ENCODE measurements at regions not wholly inside any gene's neighbourhood (a gene's known extent, or its start where the extent isn't known, plus 50 kb on each side); places are given as distances from the start of the nearest gene placed in this dataset.

DNA sequence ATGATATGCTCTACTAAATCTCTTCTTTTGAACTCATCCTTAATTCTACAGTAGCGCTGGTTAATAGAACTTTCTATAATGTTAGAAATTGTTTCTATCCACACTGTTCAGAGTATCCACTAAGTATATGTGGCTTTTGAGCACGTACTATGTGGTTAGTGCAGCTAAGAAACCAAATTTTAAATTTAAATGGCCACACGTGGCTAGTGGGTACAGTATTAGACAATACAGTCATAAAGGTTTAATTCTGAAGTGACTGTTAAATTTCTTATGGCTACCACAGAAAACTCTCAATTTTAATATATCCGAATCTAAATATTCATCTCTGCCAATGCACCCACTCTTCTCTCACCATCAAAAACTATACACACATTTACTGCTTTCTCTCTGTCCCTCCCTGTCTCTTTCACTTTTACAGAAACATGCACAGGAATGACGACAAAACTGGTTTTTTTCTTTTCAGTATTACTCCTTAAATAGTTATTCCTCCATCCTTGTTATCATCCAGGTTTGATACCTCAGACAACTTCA lies 583.9 kb downstream of the KCTD8 start:
- Histone ChIP-seq H3K9me3 (no peaks in the 10 kb centered on the region), H3K27ac (no peak overlapping the region), H3K4me1 (no peaks in the 10 kb centered on the region), H3K36me3 (no peaks in the 10 kb centered on the region), H3K27me3 (no peaks in the 10 kb centered on the region), H3K4me3 (no peak overlapping the region)
- TF ChIP-seq CTCF (IDR thresholded peaks at IDR 0.05), result no peak
- no peak for DNase-seq (ENCODE audit: low spot score in 2 of 2)
- intact Hi-C loops (cut with DNase I), result no loop called here

GRCh38 chr4:43867908-43868307 lies 580.7 kb downstream of the KCTD8 start:
- Histone ChIP-seq H3K4me1 (no peaks in the 10 kb centered on the region), H3K27me3 (no peaks in the 10 kb centered on the region), H3K27ac (no peak overlapping the region), H3K4me3 (no peak overlapping the region), H3K36me3 (no peaks in the 10 kb centered on the region), H3K9me3 (peaks cover 0 to 4% of the 10 kb centered on the region in 2 donors)
- no peak for DNase-seq (ENCODE audit: low spot score in 2 of 2)
- no peak for TF ChIP-seq CTCF (IDR thresholded peaks at IDR 0.05)
- intact Hi-C loops (cut with DNase I), result no loop called here

- no peak overlapping the region for H3K4me3 ChIP-seq
- no peak for TF ChIP-seq CTCF (IDR thresholded peaks at IDR 0.05)
Observed at GRCh38 chr4:43875655-43876054, 573.0 kb downstream of the KCTD8 start.

GRCh38 chr4:43882470-43882869 lies 566.1 kb downstream of the KCTD8 start:
- DNase-seq (ENCODE audit: low spot score in 2 of 2), result no peak
- Histone ChIP-seq H3K4me1 (no peaks in the 10 kb centered on the region), H3K27me3 (no peaks in the 10 kb centered on the region), H3K36me3 (no peaks in the 10 kb centered on the region), H3K9me3 (no peaks in the 10 kb centered on the region), H3K4me3 (no peak overlapping the region), H3K27ac (no peak overlapping the region)
- no peak for TF ChIP-seq CTCF (IDR thresholded peaks at IDR 0.05)
- intact Hi-C loops (cut with DNase I), result no loop called here

More at GRCh38 chr4:43875655-43876054, 573.0 kb downstream of the KCTD8 start:
- no peaks in the 10 kb centered on the region for H3K27me3 ChIP-seq
- no peak overlapping the region for H3K27ac ChIP-seq
- intact Hi-C loops (cut with DNase I), result no loop called here
- H3K4me1 ChIP-seq, result no peaks in the 10 kb centered on the region
- DNase-seq (ENCODE audit: low spot score in 2 of 2), result no peak
- H3K36me3 ChIP-seq, result no peaks in the 10 kb centered on the region
- peaks cover 0 to 2% of the 10 kb centered on the region in 2 donors for H3K9me3 ChIP-seq

DNA sequence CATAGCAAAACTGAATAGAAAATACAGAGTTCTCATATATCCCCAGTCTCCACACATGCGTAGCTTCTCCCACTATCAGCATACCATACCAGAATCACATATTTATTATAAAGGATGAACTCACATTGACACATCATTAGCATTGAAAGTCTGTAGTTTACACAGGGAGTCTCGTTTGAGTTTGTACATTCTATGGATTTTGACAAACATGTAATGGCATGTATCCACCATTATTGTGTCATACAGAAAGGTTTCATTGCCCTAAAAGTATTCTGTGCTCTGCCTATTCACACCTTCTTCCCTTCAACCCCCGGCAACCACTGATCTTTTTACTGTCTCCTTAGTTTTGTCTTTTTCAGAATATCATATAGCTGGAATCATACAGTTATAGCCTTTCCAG lies 562.4 kb downstream of the KCTD8 start:
- Histone ChIP-seq H3K4me1 (no peaks in the 10 kb centered on the region), H3K4me3 (no peak overlapping the region), H3K27me3 (no peaks in the 10 kb centered on the region), H3K36me3 (no peaks in the 10 kb centered on the region), H3K27ac (no peak overlapping the region), H3K9me3 (no peaks in the 10 kb centered on the region)
- no peak for DNase-seq (ENCODE audit: low spot score in 2 of 2)
- intact Hi-C loops (cut with DNase I), result no loop called here
- TF ChIP-seq CTCF (IDR thresholded peaks at IDR 0.05), result no peak

- no peaks in the 10 kb centered on the region for H3K4me1 ChIP-seq
- no peak overlapping the region for H3K27ac ChIP-seq
- TF ChIP-seq CTCF (IDR thresholded peaks at IDR 0.05), result no peak
- intact Hi-C loops (cut with DNase I), result no loop called here
- DNase-seq (ENCODE audit: low spot score in 2 of 2), result no peak
- H3K9me3 ChIP-seq, result no peaks in the 10 kb centered on the region
- H3K4me3 ChIP-seq, result no peak overlapping the region
- no peaks in the 10 kb centered on the region for H3K27me3 ChIP-seq
- no peaks in the 10 kb centered on the region for H3K36me3 ChIP-seq
Observed at GRCh38 chr4:43898836-43899235, 549.8 kb downstream of the KCTD8 start.

All from ascending aorta (tissue), 2 donors.